ENCODE measurements at regions not wholly inside any gene's neighbourhood (a gene's known extent, or its start where the extent isn't known, plus 50 kb on each side); places are given as distances from the start of the nearest gene placed in this dataset. TPM values are rescaled to one million over a fixed set of nuclear protein-coding genes. Genes with fewer than 3 reads are reported as not detected.

- ChIA-PET POLR2A (interaction anchor here (0.6 kb wide), 1 partner anchor 450 kb away, joined by 3 read pairs; no protein-coding TSS in a partner anchor), RAD21 (ENCODE audit: unreplicated experiment) (no interaction called here), SMC1A (ENCODE audit: uncharacterized antibody, unreplicated experiment) (no interaction called here), CTCF (no interaction called here)
- FAIRE-seq (no peak), ATAC-seq (no peak), DNase-seq (ENCODE audit: low read depth, low spot score) (no peak)
- in situ Hi-C loops (cut with MboI) (no loop called here), intact Hi-C loops (cut with micrococcal nuclease; ENCODE audit: unreplicated experiment) (no loop called here)
- Histone ChIP-seq H3K4me1 (ENCODE audit: control insufficient read depth, insufficient read depth, low read length) (no peaks in the 10 kb centered on the region), H3K9me3 (replicated peaks; ENCODE audit: control insufficient read depth, insufficient read depth, low read length) (no peaks in the 10 kb centered on the region), H3K4me2 (ENCODE audit: control insufficient read depth, insufficient read depth) (no peak overlapping the region), H3K27me3 (replicated peaks in 1 of 2; ENCODE audit: control insufficient read depth in 2 of 2, insufficient read depth in 2 of 2, low read length in 1 of 2) (0 out of 4 replicates have a peak, but pooled peaks cover 0 to 3% of the 10 kb centered on the region in 2 experiments), H3K9ac (ENCODE audit: control insufficient read depth, insufficient read depth, low read length) (no peak overlapping the region), H4K20me1 (ENCODE audit: control insufficient read depth, insufficient read depth) (no peaks in the 10 kb centered on the region), H3K79me2 (ENCODE audit: control insufficient read depth, insufficient read depth, low read length) (no peaks in the 10 kb centered on the region), H3K36me3 (ENCODE audit: control insufficient read depth in 2 of 2, insufficient read depth in 2 of 2, low read length in 1 of 2) (no peaks in the 10 kb centered on the region), H2AFZ (ENCODE audit: control insufficient read depth, low read depth, low read length) (no peak overlapping the region), H3K27ac (ENCODE audit: control insufficient read depth, insufficient read depth) (no peak overlapping the region), H3K4me3 (no peak overlapping the region)
- WGBS (ENCODE audit: insufficient coverage, insufficient replicate concordance, low lambda C conversion rate, missing lambda C conversion rate), result 0% methylated on average over 1 of the region's 1 CpG
- TF ChIP-seq STAT3 (IDR thresholded peaks at IDR 0.05; ENCODE audit: low read depth, low read length), result no peak
- TF ChIP-seq CHD1 (IDR thresholded peaks at IDR 0.05; ENCODE audit: low read depth, low read length), result no peak
- TF ChIP-seq RAD51 (IDR thresholded peaks at IDR 0.05), result no peak
- no peak for TF ChIP-seq POLR2A (IDR thresholded peaks at IDR 0.05; ENCODE audit: low read depth, low read length)
- TF ChIP-seq JUNB (IDR thresholded peaks at IDR 0.05), result peak; percentile 73
- no TSS peak for BruUV-seq (replicated peaks)
Measured at GRCh38 chr12:9258676-9259075, 50.5 kb upstream of the PZP start.

Small RNAs in the stretch of these regions (small RNA-seq; reads per million reads assigned to genes)
- not detected for gene RF00072
